HCT116 (cell line): ENCODE measurements at regions not wholly inside any gene's neighbourhood (a gene's known extent, or its start where the extent isn't known, plus 50 kb on each side); places are given as distances from the start of the nearest gene placed in this dataset.

Experiments used
- EZH2phosphoT487 ChIP-seq: fragments of 200-600 bp; IDR thresholded peaks from 2 replicates; pipeline ENCODE4 v1.6.1; 2018; ENCODE audit warnings: antibody characterized with exemption, borderline replicate concordance
- JUND ChIP-seq: IDR thresholded peaks from 2 replicates; pipeline ENCODE4 v1.6.1; 2012
- POLR2A ChIP-seq: IDR thresholded peaks from 2 replicates; pipeline ENCODE4 v1.7.0; 2011; ENCODE audit warnings: borderline replicate concordance; ENCODE audit not compliant: insufficient read depth, insufficient read length; ENCODE audit errors: extremely low read depth
- POLR2AphosphoS5 ChIP-seq: IDR thresholded peaks from 2 replicates; pipeline ENCODE4 v1.6.1; 2011; ENCODE audit warnings: mild to moderate bottlenecking, low read depth, low read length, moderate library complexity
- RAD21 ChIP-seq: IDR thresholded peaks from 2 replicates; pipeline ENCODE4 v1.6.1; 2012; ENCODE audit warnings: low read depth, mild to moderate bottlenecking
- SIN3A ChIP-seq: IDR thresholded peaks from 2 replicates; pipeline ENCODE4 v1.6.1; 2012; ENCODE audit warnings: low read depth
- SP1 ChIP-seq: IDR thresholded peaks from 2 replicates; pipeline ENCODE4 v1.6.1; 2012; ENCODE audit warnings: low read depth
- ZBTB33 ChIP-seq: IDR thresholded peaks from 2 replicates; pipeline ENCODE4 v1.6.1; 2011; ENCODE audit warnings: mild to moderate bottlenecking, low read length, moderate library complexity; ENCODE audit not compliant: insufficient replicate concordance; ENCODE audit errors: extremely low read depth
- ZFX ChIP-seq: fragments of 450-650 bp; IDR thresholded peaks from 2 replicates; pipeline ENCODE4 v1.6.1; 2017
- ZNF274 ChIP-seq: fragments of 200-500 bp; sonication (Bioruptor generic); IDR thresholded peaks from 2 replicates; pipeline ENCODE4 v1.6.1; 2014; ENCODE audit warnings: mild to moderate bottlenecking, low read depth, low read length, inconsistent platforms
- TF ChIP-seq, protein P1 (sequence below): IDR thresholded peaks from 2 replicates; pipeline ENCODE4 v1.6.1; 2012
- TF ChIP-seq, protein P2 (sequence below), 3 experiments: fragments of 200-600 bp in 1 of 3; sonication (generic) in 1 of 3; IDR thresholded peaks in 2 of 3; conservative IDR thresholded peaks in 1 of 3; 2 replicates each; pipeline ENCODE4 v1.5.1; 2012 to 2017; ENCODE audit warnings: low read depth in 2 of 3, low read length in 2 of 3, antibody characterized with exemption in 1 of 3, borderline replicate concordance in 1 of 3, control low read depth in 1 of 3, mild to moderate bottlenecking in 1 of 3, mixed read lengths in 1 of 3, mixed run types in 1 of 3, moderate library complexity in 1 of 3; ENCODE audit not compliant: insufficient read depth in 1 of 3
- TF ChIP-seq, protein P3 (sequence below): IDR thresholded peaks from 2 replicates; pipeline ENCODE4 v1.6.1; 2012; ENCODE audit warnings: low read depth

DNA sequence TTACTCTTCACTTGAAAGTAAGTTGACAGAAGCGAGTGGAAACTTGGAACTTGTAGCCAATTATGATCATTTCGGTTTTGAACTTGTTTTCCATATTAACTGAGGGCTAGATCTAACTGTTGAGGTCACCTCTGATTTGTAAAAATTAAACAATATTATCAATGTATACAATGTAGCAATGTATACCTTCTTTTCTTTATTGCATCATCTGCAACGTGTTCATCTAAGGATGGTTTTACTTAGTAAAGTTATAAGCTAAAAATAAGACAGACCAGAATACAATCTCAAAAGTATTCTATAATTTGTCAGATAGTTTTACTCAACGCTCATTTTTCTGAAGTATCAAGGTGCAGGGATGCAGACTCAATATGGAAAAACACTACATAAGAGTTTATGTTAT, 435.0 kb upstream of the TNP1 start:
- TF ChIP-seq, protein P1, sequence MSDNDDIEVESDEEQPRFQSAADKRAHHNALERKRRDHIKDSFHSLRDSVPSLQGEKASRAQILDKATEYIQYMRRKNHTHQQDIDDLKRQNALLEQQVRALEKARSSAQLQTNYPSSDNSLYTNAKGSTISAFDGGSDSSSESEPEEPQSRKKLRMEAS: no peak
- TF ChIP-seq SP1 (no peak), POLR2A (no peak), EZH2phosphoT487 (no peak), JUND (no peak), POLR2AphosphoS5 (no peak), SIN3A (no peak), RAD21 (no peak), ZFX (no peak), ZNF274 (no peak), ZBTB33 (no peak)
- TF ChIP-seq, protein P2, sequence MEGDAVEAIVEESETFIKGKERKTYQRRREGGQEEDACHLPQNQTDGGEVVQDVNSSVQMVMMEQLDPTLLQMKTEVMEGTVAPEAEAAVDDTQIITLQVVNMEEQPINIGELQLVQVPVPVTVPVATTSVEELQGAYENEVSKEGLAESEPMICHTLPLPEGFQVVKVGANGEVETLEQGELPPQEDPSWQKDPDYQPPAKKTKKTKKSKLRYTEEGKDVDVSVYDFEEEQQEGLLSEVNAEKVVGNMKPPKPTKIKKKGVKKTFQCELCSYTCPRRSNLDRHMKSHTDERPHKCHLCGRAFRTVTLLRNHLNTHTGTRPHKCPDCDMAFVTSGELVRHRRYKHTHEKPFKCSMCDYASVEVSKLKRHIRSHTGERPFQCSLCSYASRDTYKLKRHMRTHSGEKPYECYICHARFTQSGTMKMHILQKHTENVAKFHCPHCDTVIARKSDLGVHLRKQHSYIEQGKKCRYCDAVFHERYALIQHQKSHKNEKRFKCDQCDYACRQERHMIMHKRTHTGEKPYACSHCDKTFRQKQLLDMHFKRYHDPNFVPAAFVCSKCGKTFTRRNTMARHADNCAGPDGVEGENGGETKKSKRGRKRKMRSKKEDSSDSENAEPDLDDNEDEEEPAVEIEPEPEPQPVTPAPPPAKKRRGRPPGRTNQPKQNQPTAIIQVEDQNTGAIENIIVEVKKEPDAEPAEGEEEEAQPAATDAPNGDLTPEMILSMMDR (IDR thresholded peaks at IDR 0.05 in 2 of 3, conservative IDR thresholded peaks at IDR 0.05 in 1 of 3; ENCODE audit: borderline replicate concordance in 1 of 3, insufficient read depth in 1 of 3, low read depth in 2 of 3, low read length in 2 of 3): no peak
- TF ChIP-seq, protein P3, sequence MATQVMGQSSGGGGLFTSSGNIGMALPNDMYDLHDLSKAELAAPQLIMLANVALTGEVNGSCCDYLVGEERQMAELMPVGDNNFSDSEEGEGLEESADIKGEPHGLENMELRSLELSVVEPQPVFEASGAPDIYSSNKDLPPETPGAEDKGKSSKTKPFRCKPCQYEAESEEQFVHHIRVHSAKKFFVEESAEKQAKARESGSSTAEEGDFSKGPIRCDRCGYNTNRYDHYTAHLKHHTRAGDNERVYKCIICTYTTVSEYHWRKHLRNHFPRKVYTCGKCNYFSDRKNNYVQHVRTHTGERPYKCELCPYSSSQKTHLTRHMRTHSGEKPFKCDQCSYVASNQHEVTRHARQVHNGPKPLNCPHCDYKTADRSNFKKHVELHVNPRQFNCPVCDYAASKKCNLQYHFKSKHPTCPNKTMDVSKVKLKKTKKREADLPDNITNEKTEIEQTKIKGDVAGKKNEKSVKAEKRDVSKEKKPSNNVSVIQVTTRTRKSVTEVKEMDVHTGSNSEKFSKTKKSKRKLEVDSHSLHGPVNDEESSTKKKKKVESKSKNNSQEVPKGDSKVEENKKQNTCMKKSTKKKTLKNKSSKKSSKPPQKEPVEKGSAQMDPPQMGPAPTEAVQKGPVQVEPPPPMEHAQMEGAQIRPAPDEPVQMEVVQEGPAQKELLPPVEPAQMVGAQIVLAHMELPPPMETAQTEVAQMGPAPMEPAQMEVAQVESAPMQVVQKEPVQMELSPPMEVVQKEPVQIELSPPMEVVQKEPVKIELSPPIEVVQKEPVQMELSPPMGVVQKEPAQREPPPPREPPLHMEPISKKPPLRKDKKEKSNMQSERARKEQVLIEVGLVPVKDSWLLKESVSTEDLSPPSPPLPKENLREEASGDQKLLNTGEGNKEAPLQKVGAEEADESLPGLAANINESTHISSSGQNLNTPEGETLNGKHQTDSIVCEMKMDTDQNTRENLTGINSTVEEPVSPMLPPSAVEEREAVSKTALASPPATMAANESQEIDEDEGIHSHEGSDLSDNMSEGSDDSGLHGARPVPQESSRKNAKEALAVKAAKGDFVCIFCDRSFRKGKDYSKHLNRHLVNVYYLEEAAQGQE: no peak
